GM19328 (cell line): ENCODE measurements at regions not wholly inside any gene's neighbourhood (a gene's known extent, or its start where the extent isn't known, plus 50 kb on each side); places are given as distances from the start of the nearest gene placed in this dataset.

Experiments used
- ATAC-seq: cut with Tn5 transposase; IDR thresholded peaks from one replicate; pipeline ENCODE4 v1.9.1; 2021; ENCODE audit warnings: mild to moderate bottlenecking, moderate library complexity; ENCODE audit not compliant: unreplicated experiment

DNA sequence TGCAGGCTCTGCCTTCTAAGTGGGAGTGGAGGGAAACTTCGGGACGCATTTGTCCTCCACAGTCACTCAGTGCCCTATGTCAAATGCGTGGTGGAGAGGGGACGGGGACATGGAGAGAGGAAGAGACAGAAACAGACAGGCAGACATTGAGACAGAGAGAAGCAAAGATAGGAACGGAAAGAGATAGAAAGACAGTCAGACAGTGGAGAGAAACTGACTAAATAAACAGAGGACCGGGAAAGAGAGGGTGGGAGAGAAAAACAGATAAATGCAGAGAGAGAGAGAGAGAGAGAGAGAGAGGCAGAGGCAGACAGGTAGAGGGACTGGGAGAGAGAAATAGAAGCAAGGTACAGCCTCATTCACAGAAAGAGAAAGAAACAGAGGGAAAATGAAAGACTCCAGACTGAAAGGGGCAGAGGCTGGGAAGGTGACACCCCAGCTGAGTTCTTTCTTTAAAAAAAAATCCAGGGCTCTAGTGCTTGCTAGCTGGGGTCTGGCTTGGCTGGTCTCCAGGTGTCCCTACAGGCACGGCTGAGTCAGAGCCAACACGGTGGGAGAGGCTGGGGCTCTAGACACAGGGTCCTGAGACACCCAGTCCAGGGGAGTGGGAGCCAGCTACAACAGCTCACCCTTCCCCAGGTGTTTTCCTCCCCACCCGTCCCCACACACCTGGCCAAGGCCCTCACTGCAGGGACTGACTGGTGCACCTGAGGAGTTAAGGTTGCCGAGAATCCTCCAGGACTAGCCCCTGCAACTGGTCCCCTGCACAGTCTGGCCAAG, 506.1 kb upstream of the PROK2 start:
- no peak for ATAC-seq

GRCh38 chr3:72289692-72290071, 504.7 kb upstream of the PROK2 start:
- ATAC-seq = no peak

DNA sequence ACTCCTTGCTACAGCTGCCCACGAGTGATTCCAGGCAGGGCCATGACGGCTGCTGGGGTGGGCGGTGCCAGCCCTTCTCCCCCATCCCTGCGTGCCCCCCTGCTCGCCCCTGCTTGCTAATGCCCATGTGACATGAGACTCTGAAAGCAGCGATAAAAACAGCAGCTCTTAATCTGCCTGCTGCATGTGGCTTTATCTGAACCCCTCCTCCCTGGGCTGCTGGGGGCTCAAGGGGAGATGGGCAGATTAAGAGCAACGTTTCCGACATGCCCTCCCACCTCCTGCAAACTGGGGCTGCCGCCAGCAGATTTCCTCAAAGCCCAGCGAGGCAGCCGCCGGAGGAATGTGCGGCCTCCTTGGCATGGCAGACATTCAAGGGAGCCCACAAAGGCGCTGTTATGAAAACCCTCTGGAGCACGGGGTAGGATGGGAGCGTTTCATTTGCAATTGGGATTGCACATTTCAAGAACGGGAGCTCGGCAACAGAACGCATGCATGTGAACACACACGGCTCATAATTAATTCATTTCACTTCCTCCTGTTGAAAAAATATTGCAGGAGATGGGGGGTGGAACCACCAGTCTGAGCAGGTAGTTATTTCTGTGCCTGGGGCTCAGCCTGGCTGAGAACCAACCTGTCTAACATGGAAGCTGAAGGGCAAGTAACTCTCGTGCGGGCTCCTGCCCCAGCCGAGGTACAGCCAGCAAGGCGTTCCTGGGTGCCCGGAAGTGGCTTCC, 504.2 kb upstream of the PROK2 start:
- no peak for ATAC-seq

- no peak for ATAC-seq
Observed at GRCh38 chr3:72287956-72288355, 503.0 kb upstream of the PROK2 start.

DNA sequence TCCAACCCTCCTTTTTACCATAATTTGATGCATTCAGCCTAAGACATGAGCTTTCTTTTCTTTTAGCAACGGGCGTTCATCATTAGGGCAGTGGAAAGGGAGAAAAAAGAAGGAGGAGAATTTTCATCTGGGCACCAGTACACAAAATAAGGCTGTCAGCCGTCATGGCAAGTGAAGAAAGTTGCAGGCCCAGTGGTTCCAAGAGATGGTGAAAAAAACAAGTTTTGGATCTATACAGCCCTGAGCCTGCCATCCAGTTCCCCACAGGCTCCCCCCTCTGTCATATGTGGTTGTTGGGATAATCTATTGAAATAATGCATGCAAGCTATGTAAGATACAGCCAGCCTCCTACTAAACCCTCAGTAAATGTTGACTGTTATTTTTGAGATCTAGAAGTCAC, 500.6 kb upstream of the PROK2 start:
- no peak for ATAC-seq

DNA sequence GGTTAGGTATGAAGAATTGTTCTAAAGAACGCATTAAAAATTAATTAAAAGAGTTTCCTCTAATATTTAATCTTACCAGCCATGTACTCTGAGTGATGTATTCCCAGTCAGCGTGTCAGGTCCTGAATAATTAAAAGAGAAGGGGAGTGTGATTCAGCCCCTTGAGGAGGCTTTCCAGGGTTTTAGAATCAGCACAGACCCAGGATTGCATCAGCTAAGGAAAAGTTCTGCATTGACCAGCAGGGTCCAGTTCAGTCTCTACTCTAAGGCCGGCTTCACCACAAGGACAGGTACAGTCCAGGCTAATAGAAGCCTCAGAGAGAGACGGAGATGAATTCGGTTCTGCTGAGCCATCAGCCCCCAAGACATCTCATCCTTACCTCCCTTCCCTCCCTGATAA, 499.5 kb upstream of the PROK2 start:
- ATAC-seq = no peak

DNA sequence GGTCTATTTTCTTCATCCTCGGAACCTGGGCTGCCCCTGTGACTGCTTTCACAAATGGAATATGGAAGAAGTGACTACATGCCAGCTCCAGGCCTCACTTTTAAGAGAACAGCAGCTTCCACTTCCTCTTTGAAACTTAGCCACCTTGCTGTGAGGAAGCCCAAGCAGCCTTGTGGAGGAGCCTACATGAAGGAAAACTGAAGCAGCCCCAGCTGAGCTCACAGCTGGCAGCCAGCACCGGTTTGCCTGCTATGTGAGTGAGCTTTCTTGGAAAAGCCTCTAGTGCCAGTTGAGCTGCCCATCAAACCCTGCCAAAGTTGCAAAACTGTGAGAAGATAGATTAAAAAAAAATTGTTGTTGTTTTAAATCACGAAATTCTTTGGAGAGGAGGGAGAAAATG, 498.0 kb upstream of the PROK2 start:
- ATAC-seq = no peak

- no peak for ATAC-seq
Observed at GRCh38 chr3:72281551-72281950, 496.6 kb upstream of the PROK2 start.

DNA sequence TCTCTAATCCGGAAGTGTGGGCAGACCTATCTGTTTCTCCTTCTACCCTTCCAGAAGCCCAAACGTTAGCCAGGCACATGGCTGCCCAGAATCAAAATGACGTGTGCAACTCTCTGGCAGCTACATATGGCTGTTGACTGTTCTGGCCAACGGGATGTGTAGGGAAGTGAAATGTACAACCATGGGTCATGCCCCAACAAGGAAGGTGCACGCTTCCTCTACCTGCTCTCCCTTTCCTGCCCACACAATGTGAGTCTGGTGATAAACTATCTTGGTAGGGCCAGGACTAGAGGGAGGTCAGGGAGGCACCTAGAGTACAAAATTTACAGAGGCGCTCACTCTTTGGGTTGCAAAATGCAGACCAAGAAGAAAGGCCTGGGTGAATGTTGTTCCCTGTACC, 495.9 kb upstream of the PROK2 start:
- no peak for ATAC-seq

DNA sequence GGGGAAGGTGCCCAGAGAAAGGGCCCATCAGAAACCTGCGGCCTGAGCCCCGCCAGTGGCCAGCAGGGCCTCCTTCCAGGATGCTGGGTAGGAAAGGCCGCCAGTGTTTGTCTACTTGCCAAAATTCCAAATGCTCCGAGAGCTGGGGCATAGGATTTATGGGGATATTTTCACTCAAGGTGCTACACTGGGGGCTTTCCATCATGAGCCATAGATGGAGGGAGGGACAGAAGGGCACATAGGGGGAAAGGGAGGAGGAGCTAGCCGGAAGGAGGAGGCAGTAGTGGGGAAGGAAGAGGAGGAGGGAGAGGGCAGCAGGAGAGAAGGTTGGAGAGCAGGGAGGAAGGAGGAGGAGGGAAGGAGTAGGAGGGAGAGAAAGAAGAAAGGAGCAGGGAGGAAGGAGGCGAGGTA, 494.7 kb upstream of the PROK2 start:
- no peak for ATAC-seq

DNA sequence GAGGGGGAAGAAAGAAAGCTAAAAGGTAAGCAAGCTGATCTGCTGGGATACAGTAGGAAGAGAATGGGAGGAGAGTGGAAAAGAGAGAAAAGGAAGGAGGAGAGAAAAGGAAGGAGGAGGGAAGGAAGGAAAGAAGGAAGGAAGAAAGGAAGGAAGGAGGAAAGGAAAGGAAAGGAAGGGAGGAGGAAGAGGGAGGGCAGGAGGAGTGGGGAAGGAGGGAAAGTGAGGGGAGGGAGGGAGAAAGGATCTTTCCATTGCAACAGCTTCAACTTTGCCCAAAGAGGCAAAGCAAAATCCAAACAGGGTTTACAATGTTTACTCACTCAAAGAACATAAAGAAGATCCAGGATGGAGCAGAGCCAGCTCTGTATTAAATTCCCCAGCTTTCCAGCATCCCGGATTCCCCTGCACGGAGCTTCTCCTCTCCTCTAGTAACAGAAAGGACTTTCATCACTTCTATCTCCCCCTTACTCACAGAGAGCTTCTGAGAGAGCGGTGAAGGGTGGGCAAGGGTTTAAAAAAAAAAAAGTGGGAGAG, 494.2 kb upstream of the PROK2 start:
- ATAC-seq = no peak

DNA sequence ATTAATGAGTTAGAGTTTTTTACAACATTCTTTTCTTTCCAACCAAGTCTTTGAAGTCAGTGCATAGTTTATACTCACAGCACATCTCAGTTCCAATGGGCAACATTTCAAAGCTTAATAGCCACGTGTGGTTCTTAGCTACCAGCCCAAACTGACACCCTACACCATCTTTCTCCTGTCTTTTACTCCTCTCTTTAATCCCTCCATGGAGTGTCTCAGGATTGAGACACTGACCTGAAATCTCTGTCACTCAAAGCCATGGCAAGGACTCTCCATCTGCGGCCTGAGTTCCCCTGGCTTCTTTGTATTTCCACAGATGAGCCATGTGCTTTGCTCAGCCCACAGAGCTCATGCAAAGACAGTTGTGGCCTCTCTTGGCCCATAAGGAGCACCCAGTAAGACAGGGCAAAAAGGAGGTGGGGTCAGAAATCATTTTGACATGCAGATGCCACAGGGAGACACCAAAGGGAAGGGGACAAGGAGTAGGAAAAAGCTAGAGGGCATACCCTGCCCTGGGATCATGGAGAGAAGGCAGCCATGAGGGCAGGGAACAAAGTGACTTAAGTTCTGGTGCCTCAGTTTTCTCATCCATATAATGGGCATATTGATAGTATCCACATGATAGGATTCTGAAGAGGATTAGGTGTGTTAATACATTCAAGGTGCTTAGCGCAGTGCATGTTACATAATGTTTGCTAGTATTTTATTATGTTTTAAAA, 493.6 kb upstream of the PROK2 start:
- ATAC-seq = no peak

DNA sequence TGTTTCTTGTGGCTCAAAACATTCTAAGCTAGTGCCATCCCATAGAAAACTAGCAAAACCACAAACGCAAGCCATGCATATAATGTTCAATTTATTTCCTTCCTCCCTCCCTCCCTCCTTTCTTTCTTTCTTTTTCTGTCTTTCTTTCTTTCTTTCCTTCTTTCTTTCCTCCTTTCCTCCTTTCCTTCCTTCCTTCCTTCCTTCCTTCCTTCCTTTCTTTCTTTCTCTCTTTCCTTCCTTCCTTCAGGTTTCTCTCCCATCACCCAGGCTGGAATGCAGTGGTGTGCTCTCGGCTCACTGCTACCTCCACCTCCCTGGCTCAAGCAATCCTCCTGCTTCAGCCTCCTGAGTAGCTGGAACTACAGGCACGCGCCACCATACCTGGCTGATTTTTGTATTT, 492.8 kb upstream of the PROK2 start:
- no peak for ATAC-seq

GRCh38 chr3:72276806-72277205, 491.9 kb upstream of the PROK2 start:
- no peak for ATAC-seq

- ATAC-seq = no peak
Observed at GRCh38 chr3:72275331-72275751, 490.4 kb upstream of the PROK2 start.

DNA sequence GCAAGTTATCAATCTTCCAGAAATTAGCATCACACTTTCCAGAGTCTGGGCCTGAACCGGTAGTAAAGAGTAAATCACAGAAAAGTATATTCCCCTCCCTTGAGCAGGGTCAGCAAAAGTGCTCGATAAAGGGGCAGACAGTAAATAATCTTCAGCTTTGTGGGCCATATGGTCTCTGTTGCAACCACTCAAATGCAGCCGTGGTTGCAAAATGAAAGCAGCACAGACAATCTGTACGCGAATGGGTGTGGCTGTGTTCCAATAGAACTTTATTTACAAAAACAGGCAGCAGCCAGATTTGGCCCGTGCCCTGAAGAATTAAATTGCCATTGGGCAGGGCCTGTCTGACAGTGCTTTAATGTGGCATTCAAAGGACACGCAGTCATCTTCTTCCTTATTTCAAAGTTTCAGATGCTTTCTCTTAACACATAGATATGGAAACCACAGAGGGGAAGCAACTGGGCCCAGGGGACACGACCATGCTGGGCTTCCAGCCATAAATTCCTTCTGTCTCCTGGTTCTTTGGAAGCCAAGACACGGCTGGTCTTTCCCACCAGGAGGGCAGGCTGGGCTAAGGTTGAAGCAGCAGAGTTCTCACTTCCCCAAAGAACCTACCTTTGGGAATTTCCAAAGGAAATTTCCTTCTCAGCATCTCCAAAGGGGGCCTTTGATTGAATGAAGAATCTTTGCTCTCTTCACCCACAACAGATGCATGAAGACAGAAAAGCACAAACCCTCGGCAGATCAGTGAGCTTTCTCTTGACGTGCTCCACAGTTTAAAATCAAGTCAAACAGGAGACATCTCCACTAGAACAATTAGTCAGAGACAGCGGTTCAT, 489.8 kb upstream of the PROK2 start:
- ATAC-seq = no peak

GRCh38 chr3:72273615-72274014, 488.7 kb upstream of the PROK2 start:
- ATAC-seq = no peak

GRCh38 chr3:72272356-72272755, 487.4 kb upstream of the PROK2 start:
- no peak for ATAC-seq

DNA sequence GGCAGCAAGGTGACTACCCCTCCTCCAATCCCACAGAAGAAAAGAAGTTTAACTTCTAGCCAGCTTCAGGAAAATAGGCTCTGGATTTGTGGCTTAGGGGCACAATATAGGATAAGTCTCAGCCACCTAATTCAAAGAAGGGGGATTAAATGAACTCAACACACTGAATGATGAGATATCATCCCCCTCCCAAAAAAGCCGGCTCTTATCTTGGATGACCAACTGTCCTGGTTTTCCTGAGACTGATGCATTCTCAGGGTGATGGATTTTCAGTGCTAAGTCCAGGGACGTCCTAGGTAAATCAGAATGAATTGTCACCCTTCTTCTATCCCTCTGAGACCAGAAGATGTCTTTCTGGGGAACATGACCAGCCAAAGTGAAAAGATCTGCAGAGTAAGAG, 487.0 kb upstream of the PROK2 start:
- ATAC-seq = no peak

DNA sequence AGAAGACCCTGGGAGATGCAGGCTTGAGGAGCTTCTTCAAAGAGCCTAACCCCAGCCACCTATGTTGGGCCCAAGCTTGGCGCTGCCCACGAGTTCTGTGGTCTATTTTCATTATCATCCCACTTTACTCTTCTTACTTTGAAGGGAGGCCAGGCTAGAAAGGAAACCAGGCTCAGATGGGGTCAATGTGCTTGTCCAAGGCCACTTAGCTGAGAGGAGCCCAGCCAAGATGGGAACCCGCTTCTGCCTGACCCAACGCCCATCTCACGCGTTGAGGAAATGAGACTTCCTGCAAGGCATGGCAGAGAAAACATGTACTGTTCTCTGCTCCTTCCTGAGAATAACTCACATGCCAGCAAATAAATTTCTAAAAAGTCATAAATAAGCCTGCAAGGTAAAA, 486.3 kb upstream of the PROK2 start:
- ATAC-seq = no peak

- ATAC-seq = no peak
Observed at GRCh38 chr3:72270730-72271129, 485.8 kb upstream of the PROK2 start.
